ENCODE measurements at regions not wholly inside any gene's neighbourhood (a gene's known extent, or its start where the extent isn't known, plus 50 kb on each side); places are given as distances from the start of the nearest gene placed in this dataset.

DNA sequence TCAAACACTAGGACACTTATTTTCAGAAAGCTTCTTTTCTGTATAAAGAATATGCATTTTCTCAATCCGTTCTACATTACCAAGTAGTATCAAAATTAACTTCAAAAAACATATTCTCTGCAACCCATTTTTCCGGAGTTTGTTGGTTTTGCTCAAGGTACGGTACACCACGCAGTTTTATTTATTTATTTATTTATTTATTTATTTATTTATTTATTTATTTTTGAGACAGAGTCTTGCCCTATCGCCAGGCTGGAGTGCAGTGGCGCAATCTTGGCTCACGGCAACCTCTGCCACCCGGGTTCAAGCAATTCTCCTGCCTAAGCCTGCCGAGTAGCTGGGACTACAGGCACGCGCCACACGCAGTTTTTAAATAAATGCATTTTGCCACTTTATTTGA, 900.3 kb downstream of the CBLN2 start:
- Histone ChIP-seq H2BK12ac (ENCODE audit: low read length in 2 of 2) (no peak overlapping the region), H3K4me3 (ENCODE audit: insufficient read depth in 1 of 2, low read depth in 1 of 2, low read length in 2 of 2) (no peak overlapping the region), H4K8ac (ENCODE audit: low read length) (no peak overlapping the region), H2BK120ac (ENCODE audit: low read depth, low read length) (no peak overlapping the region), H3K27ac (ENCODE audit: low read length, poor library complexity, severe bottlenecking) (no peak overlapping the region), H3K23ac (ENCODE audit: low read length in 2 of 2) (no peak overlapping the region), H2BK15ac (ENCODE audit: low read depth, poor library complexity, severe bottlenecking) (no peak overlapping the region), H3K27me3 (ENCODE audit: control insufficient read depth in 1 of 2, insufficient read depth in 1 of 2, low read length in 2 of 2) (no peaks in the 10 kb centered on the region), H2AFZ (ENCODE audit: low read depth, low read length) (no peak overlapping the region), H3K4ac (ENCODE audit: low read depth in 1 of 2, low read length in 2 of 2) (no peak overlapping the region), H4K91ac (ENCODE audit: low read length) (no peak overlapping the region), H2AK5ac (ENCODE audit: low read length, severe bottlenecking) (no peak overlapping the region), H3K14ac (ENCODE audit: low read length in 2 of 2) (no peak overlapping the region), H3K9me3 (ENCODE audit: control insufficient read depth, low read length) (peaks cover 4% of the 10 kb centered on the region), H3K18ac (ENCODE audit: low read depth in 1 of 2, low read length in 2 of 2) (no peak overlapping the region), H2BK5ac (ENCODE audit: low read depth, low read length, poor library complexity, severe bottlenecking) (no peak overlapping the region), H3K4me2 (ENCODE audit: low read length, poor library complexity, severe bottlenecking) (no peak overlapping the region), H3K4me1 (ENCODE audit: control insufficient read depth, insufficient read depth, low read depth, low read length) (no peaks in the 10 kb centered on the region), H3K9ac (ENCODE audit: low read length) (no peak overlapping the region), H3K79me1 (replicated peaks; ENCODE audit: low read length, poor library complexity, severe bottlenecking) (no peaks in the 10 kb centered on the region), H3K36me3 (ENCODE audit: control insufficient read depth in 1 of 2, insufficient read depth in 2 of 2, low read depth in 1 of 2, low read length in 2 of 2) (no peaks in the 10 kb centered on the region)
- 85% methylated on average over 9 of the region's 12 CpGs for WGBS
- DNase-seq, result no peak

DNA sequence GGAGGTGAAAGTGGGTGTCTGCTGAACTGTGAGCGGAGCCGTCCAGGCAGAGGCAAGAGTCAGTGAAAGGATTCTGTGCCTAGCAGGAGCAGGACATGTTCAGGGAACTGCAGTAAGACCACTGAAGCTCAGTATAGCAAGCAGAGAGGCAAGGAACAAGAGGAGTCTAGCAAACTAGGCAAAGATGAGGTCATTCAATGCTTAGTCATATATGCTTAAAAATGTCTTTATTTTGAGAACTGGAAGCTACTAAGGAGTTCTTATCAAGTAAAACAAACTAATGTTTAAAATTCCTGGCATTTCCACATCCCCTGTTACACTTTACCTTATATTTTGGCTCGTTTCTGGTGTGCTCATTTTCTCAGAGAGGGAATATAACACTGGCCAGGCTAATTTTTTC, 913.4 kb downstream of the CBLN2 start:
- Histone ChIP-seq H3K9me3 (ENCODE audit: control insufficient read depth, low read length) (peaks cover 3% of the 10 kb centered on the region), H3K79me1 (replicated peaks; ENCODE audit: low read length, poor library complexity, severe bottlenecking) (no peaks in the 10 kb centered on the region), H3K23ac (ENCODE audit: low read length in 2 of 2) (no peak overlapping the region), H2AK5ac (ENCODE audit: low read length, severe bottlenecking) (no peak overlapping the region), H2AFZ (ENCODE audit: low read depth, low read length) (no peak overlapping the region), H3K4ac (ENCODE audit: low read depth in 1 of 2, low read length in 2 of 2) (no peak overlapping the region), H3K4me1 (ENCODE audit: control insufficient read depth, insufficient read depth, low read depth, low read length) (no peaks in the 10 kb centered on the region), H4K8ac (ENCODE audit: low read length) (no peak overlapping the region), H4K91ac (ENCODE audit: low read length) (no peak overlapping the region), H3K27ac (ENCODE audit: low read length, poor library complexity, severe bottlenecking) (no peak overlapping the region), H2BK120ac (ENCODE audit: low read depth, low read length) (no peak overlapping the region), H3K4me3 (ENCODE audit: insufficient read depth in 1 of 2, low read depth in 1 of 2, low read length in 2 of 2) (no peak overlapping the region), H3K14ac (ENCODE audit: low read length in 2 of 2) (no peak overlapping the region), H3K36me3 (ENCODE audit: control insufficient read depth in 1 of 2, insufficient read depth in 2 of 2, low read depth in 1 of 2, low read length in 2 of 2) (no peaks in the 10 kb centered on the region), H3K9ac (ENCODE audit: low read length) (no peak overlapping the region), H3K18ac (ENCODE audit: low read depth in 1 of 2, low read length in 2 of 2) (no peak overlapping the region), H2BK12ac (ENCODE audit: low read length in 2 of 2) (no peak overlapping the region), H3K27me3 (ENCODE audit: control insufficient read depth in 1 of 2, insufficient read depth in 1 of 2, low read length in 2 of 2) (no peaks in the 10 kb centered on the region), H3K4me2 (ENCODE audit: low read length, poor library complexity, severe bottlenecking) (no peak overlapping the region), H2BK15ac (ENCODE audit: low read depth, poor library complexity, severe bottlenecking) (no peak overlapping the region), H2BK5ac (ENCODE audit: low read depth, low read length, poor library complexity, severe bottlenecking) (no peak overlapping the region)
- 72% methylated on average over 3 of the region's 3 CpGs for WGBS
- DNase-seq, result no peak

DNA sequence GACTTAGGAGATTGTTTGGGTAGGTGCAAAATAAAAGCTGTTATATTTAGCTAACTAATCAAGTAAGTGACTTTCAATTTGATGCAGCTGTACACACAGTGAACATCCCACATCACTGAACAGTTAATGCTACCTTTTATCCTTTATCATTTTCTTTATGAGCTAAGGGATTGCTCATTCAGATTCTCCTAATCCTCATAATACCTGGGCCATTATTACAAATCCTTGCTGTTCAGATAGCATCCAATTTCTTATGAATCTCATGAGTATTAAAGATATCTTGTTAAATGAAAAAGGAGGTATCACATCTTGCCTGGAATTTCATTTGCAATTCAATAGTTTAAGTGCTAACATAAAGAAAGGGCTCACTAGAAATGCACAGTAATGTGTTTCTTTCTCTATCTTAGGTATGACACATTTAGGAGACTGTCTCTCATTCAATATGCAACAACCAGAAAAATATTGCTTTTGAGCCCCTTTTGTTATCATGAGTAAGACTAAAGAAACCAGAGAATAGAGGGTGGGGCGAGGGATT, 918.5 kb downstream of the CBLN2 start:
- Histone ChIP-seq H3K9me3 (ENCODE audit: control insufficient read depth, low read length) (peaks cover 5% of the 10 kb centered on the region), H3K4me2 (ENCODE audit: low read length, poor library complexity, severe bottlenecking) (no peak overlapping the region), H2BK15ac (ENCODE audit: low read depth, poor library complexity, severe bottlenecking) (no peak overlapping the region), H3K27ac (ENCODE audit: low read length, poor library complexity, severe bottlenecking) (no peak overlapping the region), H3K27me3 (ENCODE audit: control insufficient read depth in 1 of 2, insufficient read depth in 1 of 2, low read length in 2 of 2) (no peaks in the 10 kb centered on the region), H2AFZ (ENCODE audit: low read depth, low read length) (no peak overlapping the region), H4K91ac (ENCODE audit: low read length) (no peak overlapping the region), H2BK120ac (ENCODE audit: low read depth, low read length) (no peak overlapping the region), H3K79me1 (replicated peaks; ENCODE audit: low read length, poor library complexity, severe bottlenecking) (no peaks in the 10 kb centered on the region), H3K14ac (ENCODE audit: low read length in 2 of 2) (no peak overlapping the region), H3K4ac (ENCODE audit: low read depth in 1 of 2, low read length in 2 of 2) (no peak overlapping the region), H2BK5ac (ENCODE audit: low read depth, low read length, poor library complexity, severe bottlenecking) (no peak overlapping the region), H4K8ac (ENCODE audit: low read length) (no peak overlapping the region), H3K9ac (ENCODE audit: low read length) (no peak overlapping the region), H3K36me3 (ENCODE audit: control insufficient read depth in 1 of 2, insufficient read depth in 2 of 2, low read depth in 1 of 2, low read length in 2 of 2) (no peaks in the 10 kb centered on the region), H2BK12ac (ENCODE audit: low read length in 2 of 2) (no peak overlapping the region), H3K4me3 (ENCODE audit: insufficient read depth in 1 of 2, low read depth in 1 of 2, low read length in 2 of 2) (no peak overlapping the region), H2AK5ac (ENCODE audit: low read length, severe bottlenecking) (no peak overlapping the region), H3K18ac (ENCODE audit: low read depth in 1 of 2, low read length in 2 of 2) (no peak overlapping the region), H3K23ac (ENCODE audit: low read length in 2 of 2) (no peak overlapping the region), H3K4me1 (ENCODE audit: control insufficient read depth, insufficient read depth, low read depth, low read length) (no peaks in the 10 kb centered on the region)
- no peak for DNase-seq
- 63% methylated on average over 1 of the region's 1 CpG for WGBS

DNA sequence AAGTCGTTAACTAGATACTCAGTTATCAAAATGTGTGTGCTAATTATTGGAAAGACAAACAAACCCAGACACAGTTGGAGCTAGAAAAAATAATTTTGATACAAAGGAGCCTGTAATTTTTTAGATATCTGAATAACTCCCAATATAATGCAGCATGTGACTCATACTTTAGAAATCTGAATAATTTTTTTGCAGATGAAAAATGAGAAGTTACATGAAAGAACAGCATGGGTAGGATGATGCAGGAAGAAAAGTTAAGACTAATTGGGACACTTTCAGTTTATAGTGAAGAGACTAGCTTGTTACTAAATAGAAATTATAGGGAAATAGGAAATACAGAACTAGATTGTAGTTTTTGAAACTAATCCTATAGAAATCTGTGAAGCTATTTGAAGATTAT, 945.8 kb downstream of the CBLN2 start:
- Histone ChIP-seq H2AK5ac (ENCODE audit: low read length, severe bottlenecking) (no peak overlapping the region), H2BK15ac (ENCODE audit: low read depth, poor library complexity, severe bottlenecking) (no peak overlapping the region), H2BK12ac (ENCODE audit: low read length in 2 of 2) (no peak overlapping the region), H3K14ac (ENCODE audit: low read length in 2 of 2) (no peak overlapping the region), H3K4me2 (ENCODE audit: low read length, poor library complexity, severe bottlenecking) (no peak overlapping the region), H2BK120ac (ENCODE audit: low read depth, low read length) (no peak overlapping the region), H3K23ac (ENCODE audit: low read length in 2 of 2) (no peak overlapping the region), H3K9me3 (ENCODE audit: control insufficient read depth, low read length) (no peaks in the 10 kb centered on the region), H3K27ac (ENCODE audit: low read length, poor library complexity, severe bottlenecking) (no peak overlapping the region), H3K4me3 (ENCODE audit: insufficient read depth in 1 of 2, low read depth in 1 of 2, low read length in 2 of 2) (no peak overlapping the region), H3K18ac (ENCODE audit: low read depth in 1 of 2, low read length in 2 of 2) (no peak overlapping the region), H3K4me1 (ENCODE audit: control insufficient read depth, insufficient read depth, low read depth, low read length) (no peaks in the 10 kb centered on the region), H4K91ac (ENCODE audit: low read length) (no peak overlapping the region), H3K79me1 (replicated peaks; ENCODE audit: low read length, poor library complexity, severe bottlenecking) (no peaks in the 10 kb centered on the region), H3K27me3 (ENCODE audit: control insufficient read depth in 1 of 2, insufficient read depth in 1 of 2, low read length in 2 of 2) (no peaks in the 10 kb centered on the region), H3K9ac (ENCODE audit: low read length) (no peak overlapping the region), H3K36me3 (ENCODE audit: control insufficient read depth in 1 of 2, insufficient read depth in 2 of 2, low read depth in 1 of 2, low read length in 2 of 2) (no peaks in the 10 kb centered on the region), H2BK5ac (ENCODE audit: low read depth, low read length, poor library complexity, severe bottlenecking) (no peak overlapping the region), H3K4ac (ENCODE audit: low read depth in 1 of 2, low read length in 2 of 2) (no peak overlapping the region), H4K8ac (ENCODE audit: low read length) (no peak overlapping the region), H2AFZ (ENCODE audit: low read depth, low read length) (no peak overlapping the region)
- no peak for DNase-seq
- WGBS, result no CpG with 5 or more reads among the region's 1 CpG

All from mesenchymal stem cell (in vitro differentiated cells and primary cell).